GM12891 (cell line): ENCODE measurements at regions not wholly inside any gene's neighbourhood (a gene's known extent, or its start where the extent isn't known, plus 50 kb on each side); places are given as distances from the start of the nearest gene placed in this dataset.

Experiments
- POLR2A ChIP-seq: IDR thresholded peaks from 2 replicates; pipeline ENCODE4 v1.6.1; 2011; ENCODE audit warnings: low read depth, low read length, control low read depth
- POLR2AphosphoS5 ChIP-seq: IDR thresholded peaks from 2 replicates; pipeline ENCODE4 v1.6.1; 2011; ENCODE audit warnings: low read depth, low read length, control low read depth
- TAF1 ChIP-seq: IDR thresholded peaks from 2 replicates; pipeline ENCODE4 v1.6.1; 2011; ENCODE audit warnings: low read depth, low read length, control low read depth

- TF ChIP-seq POLR2A (no peak), POLR2AphosphoS5 (no peak), TAF1 (no peak)
Measured at GRCh38 chr6:114830515-114830914, 487.7 kb upstream of the HS3ST5 start.
